Limb (tissue), 2 donors: ENCODE measurements at regions not wholly inside any gene's neighbourhood (a gene's known extent, or its start where the extent isn't known, plus 50 kb on each side); places are given as distances from the start of the nearest gene placed in this dataset.

ENCODE experiments used
- DNase-seq, 2 donors: peaks; one replicate each; pipeline ENCODE4 v3.0.0-alpha.2; 2016; ENCODE audit errors: extremely low spot score in 2 of 2

GRCh38 chr4:99712530-99712929 is 54.9 kb upstream of the C4orf54 start:
- DNase-seq = no peak

DNA sequence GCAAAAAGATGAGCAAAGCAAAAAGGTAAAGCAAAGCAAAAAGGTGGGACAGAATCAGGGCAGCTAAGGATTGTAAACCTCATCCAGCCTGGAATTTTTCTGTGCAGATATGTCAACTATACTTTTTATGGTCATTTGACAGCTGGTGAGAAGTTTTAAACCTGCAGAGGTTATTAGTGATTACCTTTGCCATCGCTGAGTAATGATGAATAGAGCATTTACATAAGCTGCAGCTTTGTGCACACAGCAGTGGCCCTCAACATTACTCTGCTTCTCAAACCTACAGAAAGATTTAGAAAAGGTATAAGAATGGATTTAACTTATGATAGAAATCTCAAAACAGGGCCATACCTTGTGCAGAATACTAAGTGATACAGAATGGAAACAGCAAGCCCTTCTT is 54.5 kb upstream of the C4orf54 start:
- DNase-seq = no peak

- no peak for DNase-seq
Observed at GRCh38 chr4:99711657-99712056, 54.0 kb upstream of the C4orf54 start.

DNA sequence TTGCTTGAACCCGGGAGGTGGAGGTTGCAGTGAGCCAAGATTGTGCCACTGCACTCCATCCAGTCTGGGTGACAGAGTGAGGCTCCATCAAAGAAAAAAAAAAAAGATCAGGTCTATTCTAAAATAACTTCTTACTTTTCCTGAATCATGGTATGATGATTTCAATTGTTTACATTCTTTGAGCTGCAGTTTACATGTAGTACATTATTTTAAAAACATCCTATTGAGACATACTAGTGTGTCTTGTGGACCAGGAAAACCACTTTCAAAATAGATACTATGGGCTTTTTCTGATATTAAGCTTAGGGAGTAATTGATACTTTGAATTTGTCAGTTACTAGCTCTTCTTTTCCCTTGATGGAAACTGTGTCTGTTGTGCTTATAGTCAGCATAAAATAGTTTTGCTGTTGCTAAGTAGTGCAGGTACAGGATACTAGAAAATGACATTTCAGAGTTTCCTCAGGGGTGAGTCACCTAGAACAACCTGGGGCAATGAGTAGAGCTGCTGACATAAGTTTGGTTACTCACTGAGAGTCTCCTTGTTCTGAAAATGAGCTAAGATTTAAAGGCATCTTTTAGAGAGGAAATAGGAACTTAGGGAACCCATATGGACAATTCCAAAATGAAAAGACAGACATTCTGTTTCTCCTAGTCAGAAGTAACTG is 53.2 kb upstream of the C4orf54 start:
- DNase-seq = no peak

DNA sequence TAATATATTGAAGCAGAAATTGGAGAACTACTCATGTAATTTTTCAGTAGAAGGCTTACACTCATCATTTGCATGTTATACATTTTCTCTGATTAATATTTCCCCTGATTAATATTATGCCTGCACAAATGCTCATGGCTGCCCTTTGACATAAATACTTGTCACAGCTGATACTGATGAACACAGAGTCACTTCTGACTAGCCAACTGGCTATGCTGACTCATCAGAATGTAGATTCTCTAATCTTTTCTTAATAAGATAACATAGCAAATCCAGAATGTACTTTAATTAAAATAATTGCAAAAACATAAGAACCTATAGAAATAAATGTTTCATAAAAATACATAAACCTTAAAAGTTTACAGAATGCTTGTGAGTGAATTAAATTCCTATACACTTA is 52.4 kb upstream of the C4orf54 start:
- DNase-seq = no peak

GRCh38 chr4:99708551-99708950 is 50.9 kb upstream of the C4orf54 start:
- no peak for DNase-seq
